Neural cell (in vitro differentiated cells): ENCODE measurements at regions not wholly inside any gene's neighbourhood (a gene's known extent, or its start where the extent isn't known, plus 50 kb on each side); places are given as distances from the start of the nearest gene placed in this dataset.

Experiments used
- EP300 ChIP-seq: fragments of 450-650 bp; conservative IDR thresholded peaks from 2 replicates; pipeline ENCODE4 v1.6.1; 2014; ENCODE audit warnings: antibody characterized with exemption, mild to moderate bottlenecking, moderate library complexity; ENCODE audit not compliant: poor library complexity, severe bottlenecking
- EZH2 ChIP-seq: fragments of 200-600, 300-800 bp; shearing (Covaris generic), sonication (generic); IDR thresholded peaks from 2 replicates; pipeline ENCODE4 v1.6.1; 2014; ENCODE audit warnings: antibody characterized with exemption, low read length, borderline replicate concordance, mild to moderate bottlenecking; ENCODE audit not compliant: insufficient read depth, poor library complexity, severe bottlenecking
- RAD21 ChIP-seq: fragments of 450-650 bp; conservative IDR thresholded peaks from 2 replicates; pipeline ENCODE4 v1.6.1; 2014; ENCODE audit warnings: antibody characterized with exemption, mild to moderate bottlenecking, moderate library complexity
- TAF1 ChIP-seq: IDR thresholded peaks from 2 replicates; pipeline ENCODE4 v1.6.1; 2012; ENCODE audit warnings: low read depth
- TF ChIP-seq, protein P1 (sequence below): fragments of 450-650 bp; IDR thresholded peaks from 2 replicates; pipeline ENCODE4 v1.5.1; 2014; ENCODE audit warnings: antibody characterized with exemption, mild to moderate bottlenecking, moderate library complexity; ENCODE audit not compliant: poor library complexity, severe bottlenecking

DNA sequence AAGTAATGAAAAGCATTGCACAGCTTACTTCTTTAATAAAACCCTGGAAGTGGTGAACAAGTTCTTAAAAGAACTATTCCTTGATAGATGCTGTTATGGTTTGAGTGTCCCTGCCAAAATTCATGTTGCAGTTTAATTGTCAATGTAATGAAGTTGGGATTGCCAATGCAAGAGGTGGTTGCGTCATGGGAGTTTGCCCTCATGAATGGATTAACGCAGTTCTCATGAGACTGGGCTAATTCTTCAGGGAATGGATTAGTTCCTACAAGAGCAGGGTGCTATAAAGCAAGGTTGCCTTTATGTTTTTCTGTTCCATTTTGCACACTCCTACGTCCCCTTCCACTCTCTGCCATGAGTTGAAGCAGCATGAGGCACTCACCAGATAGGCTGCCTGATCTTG lies 446.7 kb upstream of the B3GALT2 start:
- TF ChIP-seq, protein P1, sequence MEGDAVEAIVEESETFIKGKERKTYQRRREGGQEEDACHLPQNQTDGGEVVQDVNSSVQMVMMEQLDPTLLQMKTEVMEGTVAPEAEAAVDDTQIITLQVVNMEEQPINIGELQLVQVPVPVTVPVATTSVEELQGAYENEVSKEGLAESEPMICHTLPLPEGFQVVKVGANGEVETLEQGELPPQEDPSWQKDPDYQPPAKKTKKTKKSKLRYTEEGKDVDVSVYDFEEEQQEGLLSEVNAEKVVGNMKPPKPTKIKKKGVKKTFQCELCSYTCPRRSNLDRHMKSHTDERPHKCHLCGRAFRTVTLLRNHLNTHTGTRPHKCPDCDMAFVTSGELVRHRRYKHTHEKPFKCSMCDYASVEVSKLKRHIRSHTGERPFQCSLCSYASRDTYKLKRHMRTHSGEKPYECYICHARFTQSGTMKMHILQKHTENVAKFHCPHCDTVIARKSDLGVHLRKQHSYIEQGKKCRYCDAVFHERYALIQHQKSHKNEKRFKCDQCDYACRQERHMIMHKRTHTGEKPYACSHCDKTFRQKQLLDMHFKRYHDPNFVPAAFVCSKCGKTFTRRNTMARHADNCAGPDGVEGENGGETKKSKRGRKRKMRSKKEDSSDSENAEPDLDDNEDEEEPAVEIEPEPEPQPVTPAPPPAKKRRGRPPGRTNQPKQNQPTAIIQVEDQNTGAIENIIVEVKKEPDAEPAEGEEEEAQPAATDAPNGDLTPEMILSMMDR = no peak
- TF ChIP-seq EP300 = no peak
- TF ChIP-seq EZH2 = no peak
- TF ChIP-seq TAF1 = no peak
- no peak for TF ChIP-seq RAD21
